GM10248 (cell line): ENCODE measurements at regions not wholly inside any gene's neighbourhood (a gene's known extent, or its start where the extent isn't known, plus 50 kb on each side); places are given as distances from the start of the nearest gene placed in this dataset.

Source experiments
- CTCF ChIA-PET: fragments of 300-600 bp; sonication (Branson Sonifier 250); formaldehyde crosslinking; extraction: SDS; loops from one replicate; lab custom pipeline; 2021; ENCODE audit warnings: antibody characterized with exemption; lab: Yijun Ruan, JAX
- POLR2A ChIA-PET: fragments of 350-650 bp; sonication (Branson Sonifier 250); formaldehyde crosslinking; extraction: SDS; loops from one replicate; lab custom pipeline; 2020; ENCODE audit warnings: antibody characterized with exemption; lab: Yijun Ruan, JAX
- DNase-seq: peaks from one replicate; pipeline ENCODE4 v3.0.0; 2012; ENCODE audit errors: extremely low spot score
- CTCF ChIP-seq: IDR thresholded peaks from 2 replicates; pipeline ENCODE4 v1.5.1; 2012; ENCODE audit warnings: mild to moderate bottlenecking, low read depth; ENCODE audit errors: extremely low read depth, missing control alignments, control extremely low read depth

GRCh38 chr16:58970775-58971174 lies 236.7 kb upstream of the GOT2 start:
- CTCF ChIA-PET: interaction anchor here (1.4 kb wide), 1 partner anchor 11 kb away, joined by 4 read pairs; no protein-coding TSS in a partner anchor
- no peak for TF ChIP-seq CTCF
- no peak for DNase-seq
- POLR2A ChIA-PET: no interaction called here

- CTCF ChIA-PET: interaction anchor here (1.2 kb wide), 1 partner anchor 11 kb away, joined by 3 read pairs; no protein-coding TSS in a partner anchor
- no peak for TF ChIP-seq CTCF
- no peak for DNase-seq
- POLR2A ChIA-PET: no interaction called here
Observed at GRCh38 chr16:58963479-58963878, 229.4 kb upstream of the GOT2 start.

GRCh38 chr16:58962811-58963210 lies 228.7 kb upstream of the GOT2 start:
- DNase-seq: no peak
- ChIA-PET POLR2A (no interaction called here), CTCF (interaction anchor here (1.2 to 1.3 kb wide), 2 partner anchors 11 to 12 kb away, joined by 3 read pairs; no protein-coding TSS in a partner anchor)
- TF ChIP-seq CTCF: no peak

GRCh38 chr16:58960484-58960883 lies 226.4 kb upstream of the GOT2 start:
- no peak for DNase-seq
- ChIA-PET CTCF (interaction anchor here (1.1 to 1.4 kb wide), 2 partner anchors 9 to 16 kb away, joined by 3 to 9 read pairs; no protein-coding TSS in a partner anchor), POLR2A (no interaction called here)

GRCh38 chr16:58960034-58960433 lies 225.9 kb upstream of the GOT2 start:
- no peak for DNase-seq
- ChIA-PET POLR2A (no interaction called here), CTCF (interaction anchor here (0.8 to 1.8 kb wide), 5 partner anchors 9 to 18 kb away, joined by 3 to 9 read pairs (median 4); no protein-coding TSS in a partner anchor)
- no peak for TF ChIP-seq CTCF

More at GRCh38 chr16:58960484-58960883, 226.4 kb upstream of the GOT2 start:
- TF ChIP-seq CTCF: no peak

GRCh38 chr16:58958749-58959148 lies 224.6 kb upstream of the GOT2 start:
- TF ChIP-seq CTCF: no peak
- POLR2A ChIA-PET: no interaction called here
- CTCF ChIA-PET: interaction anchor here (1.1 to 1.8 kb wide), 3 partner anchors 8 to 17 kb away, joined by 3 to 5 read pairs (median 4); no protein-coding TSS in a partner anchor
- DNase-seq: no peak
